NCI-H2196 (cell line): ENCODE measurements at regions not wholly inside any gene's neighbourhood (a gene's known extent, or its start where the extent isn't known, plus 50 kb on each side); places are given as distances from the start of the nearest gene placed in this dataset.

Experiments used
- DNase-seq: peaks from one replicate; lab custom pipeline; 2025; ENCODE audit not compliant: unreplicated experiment; lab: John Stamatoyannopoulos, UW

DNA sequence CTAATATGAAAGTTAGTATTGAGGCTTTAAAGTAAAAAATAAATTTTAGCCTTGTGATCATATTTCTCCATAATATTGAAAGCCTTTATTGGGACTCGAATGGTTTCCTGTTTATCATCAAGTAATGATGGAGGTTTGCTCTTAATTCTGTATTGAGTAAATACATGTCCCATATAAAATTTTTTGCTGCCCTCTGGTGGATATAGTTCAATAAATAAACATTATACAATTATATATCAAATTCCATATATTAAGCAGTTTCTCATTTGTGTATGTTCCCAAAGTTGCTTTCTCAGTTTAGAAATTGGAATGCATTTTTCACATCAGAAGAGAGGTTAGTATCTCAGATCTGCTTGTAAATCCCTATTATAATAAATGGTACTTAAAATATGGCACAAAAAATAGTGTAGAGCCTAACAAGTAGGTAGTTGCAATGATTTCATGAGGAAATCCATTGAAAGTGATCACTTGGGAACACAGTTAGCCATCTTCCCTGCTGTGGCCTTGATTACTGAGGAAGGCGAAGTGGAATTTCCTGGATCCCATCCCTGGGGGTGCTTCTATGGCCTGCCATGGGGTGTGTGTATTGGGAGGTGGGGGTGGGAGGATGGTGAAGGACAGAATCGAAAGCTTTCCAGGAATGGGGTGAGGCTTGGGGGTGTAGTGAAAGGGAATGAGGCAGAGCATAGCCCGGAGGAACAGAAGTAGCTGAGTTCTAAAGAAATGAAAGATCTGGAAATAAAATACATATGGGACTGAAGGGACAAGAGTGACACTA lies 84.1 kb upstream of the C21orf91 start:
- peak; percentile 28 for DNase-seq

DNA sequence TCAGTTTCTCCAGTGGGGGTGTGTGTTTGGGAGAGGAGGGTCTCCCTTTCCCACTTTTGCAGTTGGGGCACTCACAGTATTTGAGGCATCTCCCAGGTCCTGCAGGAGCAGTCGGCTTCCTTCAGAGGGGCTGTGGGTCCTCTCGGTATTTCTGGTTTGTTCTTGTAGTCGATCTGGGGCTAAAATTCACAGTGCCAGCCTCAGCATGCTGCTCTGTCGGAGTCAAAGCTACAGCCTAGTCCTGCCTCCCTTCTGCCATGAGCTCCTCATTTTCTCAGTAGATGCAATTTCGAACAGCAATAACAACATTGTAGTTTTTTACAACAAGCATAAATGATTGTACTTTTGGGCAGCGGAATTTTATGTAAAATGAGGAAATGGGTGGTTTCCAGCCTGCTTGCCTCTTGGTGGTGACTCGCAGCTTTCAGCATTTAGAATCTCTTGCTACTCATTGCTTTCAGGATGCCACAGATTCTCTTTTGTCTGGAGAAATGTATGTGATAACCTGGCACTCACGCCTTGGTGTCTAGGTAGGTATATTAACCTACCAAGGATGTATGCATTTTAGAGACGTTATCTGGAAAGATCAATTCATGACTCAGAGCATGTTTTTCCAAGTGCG lies 82.4 kb upstream of the C21orf91 start:
- DNase-seq = no peak

DNA sequence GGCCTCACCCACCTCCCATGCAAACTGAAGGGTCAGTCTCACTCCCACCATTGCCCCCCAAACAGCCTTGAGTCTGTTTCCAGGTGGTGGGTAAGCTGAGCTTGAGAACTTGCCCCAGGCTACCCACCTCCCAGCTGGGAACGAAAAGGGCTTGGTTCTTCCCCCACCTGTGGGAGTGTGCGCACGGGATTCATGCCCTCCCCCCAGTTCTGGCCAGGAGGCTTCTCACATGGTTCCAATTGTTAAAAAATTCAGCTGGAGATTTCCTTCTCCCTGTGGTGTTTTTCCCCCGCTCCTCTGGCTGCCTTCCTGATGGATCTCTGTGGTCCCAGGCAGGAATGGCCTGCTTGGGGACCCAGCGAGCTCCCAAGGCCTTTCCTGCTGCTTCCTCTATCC lies 81.8 kb upstream of the C21orf91 start:
- DNase-seq = no peak

DNA sequence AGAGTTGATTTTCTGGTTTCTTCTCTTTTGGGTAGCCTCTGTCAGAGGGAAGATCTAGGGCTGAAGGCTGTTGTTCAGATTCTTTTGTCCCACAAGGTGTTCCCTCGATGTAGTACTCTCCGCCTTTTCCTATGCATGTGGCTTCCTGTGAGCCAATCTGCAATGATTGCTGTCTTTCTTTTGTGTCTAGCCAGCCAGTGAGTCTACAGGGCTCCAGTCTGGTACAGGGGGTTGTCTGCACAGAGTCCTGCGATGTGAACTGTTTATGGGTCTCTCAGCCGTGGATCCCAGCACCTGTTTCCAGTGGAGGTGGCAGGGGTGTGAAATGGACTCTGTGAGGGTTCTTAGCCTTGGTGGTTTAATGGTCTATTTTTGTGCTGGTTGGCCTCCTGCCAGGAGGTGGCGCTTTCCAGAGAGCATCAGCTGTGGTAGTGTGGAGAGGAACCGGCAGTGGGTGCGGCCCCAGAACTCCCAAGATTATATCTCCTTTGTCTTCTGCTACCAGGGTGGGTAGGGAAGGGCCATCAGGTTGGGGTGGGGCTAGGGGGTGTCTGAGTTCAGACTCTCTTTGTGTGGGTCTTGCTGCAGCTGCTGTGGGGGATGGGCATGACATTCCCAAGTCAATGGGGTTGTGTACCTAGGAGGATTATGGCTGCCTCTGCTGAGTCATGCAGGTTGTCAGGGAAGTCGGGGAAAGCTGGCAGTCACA lies 81.3 kb upstream of the C21orf91 start:
- no peak for DNase-seq

DNA sequence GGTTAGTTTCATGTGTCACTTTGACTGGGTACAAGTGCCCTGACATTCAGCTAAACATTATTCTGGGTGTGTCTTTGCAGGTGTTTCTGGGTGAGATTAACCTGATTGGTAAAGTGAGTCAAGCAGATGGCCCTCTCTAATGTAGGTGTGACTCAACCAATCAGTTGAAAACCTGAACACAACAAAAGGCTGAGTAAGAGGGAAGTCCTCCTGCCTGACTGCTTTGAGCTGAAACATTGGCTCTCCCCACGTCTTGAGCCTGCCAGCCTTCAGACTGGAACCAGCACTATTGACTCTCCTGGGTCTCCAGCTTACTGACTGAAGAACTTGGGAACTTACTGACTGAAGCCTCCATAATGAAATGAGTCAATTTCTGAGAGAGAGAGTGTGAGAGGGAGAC lies 70.0 kb upstream of the C21orf91 start:
- DNase-seq = no peak

DNA sequence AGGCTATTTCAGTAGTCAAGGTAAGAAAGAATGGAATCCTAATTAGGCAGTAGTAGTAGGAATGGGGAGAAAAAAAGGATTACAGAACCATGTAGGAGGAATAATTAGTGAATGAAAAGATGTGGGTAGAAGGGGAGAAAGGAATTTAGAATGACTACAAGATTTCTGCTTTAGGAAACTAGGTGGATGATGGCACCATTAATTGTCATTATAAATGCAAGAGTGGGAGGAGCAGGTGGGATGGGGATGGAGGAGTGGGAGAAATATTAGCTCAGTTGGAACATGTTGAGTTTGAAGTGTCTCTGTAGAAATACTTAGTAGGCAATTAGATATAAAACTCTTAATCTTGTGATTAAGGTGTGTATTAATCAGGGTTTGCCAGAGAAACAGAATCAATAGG lies 50.0 kb upstream of the C21orf91 start:
- no peak for DNase-seq
